Thoracic aorta (tissue), 2 donors: ENCODE measurements at regions not wholly inside any gene's neighbourhood (a gene's known extent, or its start where the extent isn't known, plus 50 kb on each side); places are given as distances from the start of the nearest gene placed in this dataset.

Experiments used
- ATAC-seq: fragments of 150-250 bp; one replicate; pipeline ENCODE4 v1.8.0; 2017; ENCODE audit warnings: low read depth; ENCODE audit not compliant: insufficient number of reproducible peaks, low FRiP score
- DNase-seq: peaks from one replicate; pipeline ENCODE4 v3.0.0-alpha.2; 2020; ENCODE audit warnings: low spot score
- H3K27ac ChIP-seq, 2 donors: fragments of 200-600 bp; sonication (generic); 1 replicate in 1 of 2; 2 replicates in 1 of 2; pipeline ENCODE4 v1.5.1; 2016; ENCODE audit warnings: mild to moderate bottlenecking in 2 of 2, moderate library complexity in 2 of 2
- H3K27me3 ChIP-seq: fragments of 200-600 bp; sonication (generic); replicated peaks from 2 replicates; pipeline ENCODE4 v1.6.0; 2016; ENCODE audit warnings: mild to moderate bottlenecking; ENCODE audit not compliant: insufficient read depth
- H3K36me3 ChIP-seq: fragments of 200-600 bp; sonication (generic); one replicate; pipeline ENCODE4 v1.5.1; 2016
- H3K4me1 ChIP-seq, 2 donors: fragments of 200-600 bp; sonication (generic); 1 replicate in 1 of 2; 2 replicates in 1 of 2; pipeline versions ENCODE4 v1.5.1 to v1.6.0; 2016; ENCODE audit warnings: low read depth in 2 of 2, mild to moderate bottlenecking in 1 of 2; ENCODE audit not compliant: control insufficient read depth in 1 of 2
- H3K4me3 ChIP-seq: fragments of 200-600 bp; sonication (generic); 2 replicates; pipeline ENCODE4 v1.5.1; 2016; ENCODE audit warnings: mild to moderate bottlenecking
- H3K9me3 ChIP-seq: fragments of 200-600 bp; sonication (generic); 2 replicates; pipeline ENCODE4 v1.5.1; 2016
- TF ChIP-seq, protein P1 (sequence below): fragments of 200-600 bp; sonication (generic); IDR thresholded peaks from one replicate; pipeline ENCODE4 v1.5.1; 2019; ENCODE audit warnings: antibody characterized with exemption

DNA sequence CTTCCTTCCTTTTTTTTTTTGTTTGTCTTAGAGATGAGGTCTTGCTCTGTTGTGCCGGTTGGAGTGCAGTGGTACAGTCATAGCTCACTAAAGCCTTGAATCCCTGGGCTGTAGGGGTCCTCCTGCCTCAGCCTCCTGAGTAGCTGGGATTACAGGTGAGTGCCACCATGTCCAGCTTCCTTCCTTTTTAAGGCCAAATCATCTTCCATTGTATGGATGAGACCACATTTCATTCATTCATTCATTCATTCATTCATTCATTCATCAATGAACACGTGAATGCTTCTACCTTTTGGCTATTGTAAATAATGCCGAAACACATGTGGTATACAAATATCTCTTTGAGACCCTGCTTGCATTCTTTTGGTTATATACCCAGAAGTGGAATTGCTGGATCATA, 60.0 kb upstream of the BAIAP2L1 start:
- ATAC-seq (no peak), DNase-seq (no peak)

GRCh38 chr7:98459529-98459928, 58.6 kb upstream of the BAIAP2L1 start:
- Histone ChIP-seq H3K36me3 (no peaks in the 10 kb centered on the region), H3K27ac (no peak overlapping the region), H3K4me3 (no peak overlapping the region), H3K27me3 (no peaks in the 10 kb centered on the region), H3K4me1 (no peaks in the 10 kb centered on the region), H3K9me3 (no peaks in the 10 kb centered on the region)
- ATAC-seq = no peak
- DNase-seq = no peak
- TF ChIP-seq, protein P1, sequence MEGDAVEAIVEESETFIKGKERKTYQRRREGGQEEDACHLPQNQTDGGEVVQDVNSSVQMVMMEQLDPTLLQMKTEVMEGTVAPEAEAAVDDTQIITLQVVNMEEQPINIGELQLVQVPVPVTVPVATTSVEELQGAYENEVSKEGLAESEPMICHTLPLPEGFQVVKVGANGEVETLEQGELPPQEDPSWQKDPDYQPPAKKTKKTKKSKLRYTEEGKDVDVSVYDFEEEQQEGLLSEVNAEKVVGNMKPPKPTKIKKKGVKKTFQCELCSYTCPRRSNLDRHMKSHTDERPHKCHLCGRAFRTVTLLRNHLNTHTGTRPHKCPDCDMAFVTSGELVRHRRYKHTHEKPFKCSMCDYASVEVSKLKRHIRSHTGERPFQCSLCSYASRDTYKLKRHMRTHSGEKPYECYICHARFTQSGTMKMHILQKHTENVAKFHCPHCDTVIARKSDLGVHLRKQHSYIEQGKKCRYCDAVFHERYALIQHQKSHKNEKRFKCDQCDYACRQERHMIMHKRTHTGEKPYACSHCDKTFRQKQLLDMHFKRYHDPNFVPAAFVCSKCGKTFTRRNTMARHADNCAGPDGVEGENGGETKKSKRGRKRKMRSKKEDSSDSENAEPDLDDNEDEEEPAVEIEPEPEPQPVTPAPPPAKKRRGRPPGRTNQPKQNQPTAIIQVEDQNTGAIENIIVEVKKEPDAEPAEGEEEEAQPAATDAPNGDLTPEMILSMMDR = no peak

More for the DNA sequence above, 60.0 kb upstream of the BAIAP2L1 start:
- no peak overlapping the region for H3K4me3 ChIP-seq
- TF ChIP-seq, protein P1 = no peak
- no peak overlapping the region for H3K27ac ChIP-seq
- H3K9me3 ChIP-seq = no peaks in the 10 kb centered on the region
- H3K36me3 ChIP-seq = no peaks in the 10 kb centered on the region
- no peaks in the 10 kb centered on the region for H3K27me3 ChIP-seq
- H3K4me1 ChIP-seq = peaks cover 0 to 6% of the 10 kb centered on the region in 2 donors

DNA sequence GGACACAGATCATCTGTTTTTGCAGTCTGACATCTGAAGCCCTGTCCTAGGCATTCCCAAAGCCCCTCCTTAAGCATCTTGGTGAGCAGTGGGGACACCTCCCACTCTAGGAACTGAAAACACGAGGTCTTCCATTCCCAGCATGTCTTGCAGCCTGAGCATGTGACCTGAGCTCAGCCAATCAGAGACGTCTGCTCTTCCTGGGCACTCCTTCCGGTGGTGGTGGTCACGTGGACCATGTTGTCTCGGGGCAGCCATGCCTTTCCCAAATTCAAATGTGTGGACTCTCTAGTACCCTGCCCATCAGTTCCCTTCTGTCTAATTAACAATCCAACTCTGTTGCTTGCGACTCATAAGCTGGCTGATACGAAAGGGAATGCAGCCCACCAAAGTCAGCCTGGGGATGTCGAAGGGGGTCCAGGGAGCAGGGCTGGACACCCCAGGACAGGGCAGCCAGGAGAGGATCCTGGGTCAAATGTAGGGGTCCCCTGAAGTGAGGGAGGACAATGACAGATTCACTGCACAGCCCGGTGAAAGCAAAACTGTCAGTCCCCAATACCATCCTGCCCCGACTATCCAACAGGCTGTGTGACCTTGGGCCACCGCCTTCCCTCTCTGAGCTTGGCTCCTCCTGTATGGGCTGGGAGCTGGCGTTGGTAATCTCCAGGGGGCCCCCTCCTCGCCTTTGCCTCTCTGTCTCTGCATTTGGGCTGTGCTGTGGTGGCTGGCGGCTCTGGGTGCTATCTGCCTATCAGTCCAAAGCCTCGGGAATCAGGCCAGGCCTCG, 57.4 kb upstream of the BAIAP2L1 start:
- DNase-seq (no peak), ATAC-seq (no peak)
- TF ChIP-seq, protein P1 = no peak
- H3K4me3 ChIP-seq = no peak overlapping the region
- H3K36me3 ChIP-seq = no peaks in the 10 kb centered on the region
- no peaks in the 10 kb centered on the region for H3K9me3 ChIP-seq
- no peak overlapping the region for H3K27ac ChIP-seq
- no peaks in the 10 kb centered on the region for H3K27me3 ChIP-seq
- no peaks in the 10 kb centered on the region for H3K4me1 ChIP-seq

DNA sequence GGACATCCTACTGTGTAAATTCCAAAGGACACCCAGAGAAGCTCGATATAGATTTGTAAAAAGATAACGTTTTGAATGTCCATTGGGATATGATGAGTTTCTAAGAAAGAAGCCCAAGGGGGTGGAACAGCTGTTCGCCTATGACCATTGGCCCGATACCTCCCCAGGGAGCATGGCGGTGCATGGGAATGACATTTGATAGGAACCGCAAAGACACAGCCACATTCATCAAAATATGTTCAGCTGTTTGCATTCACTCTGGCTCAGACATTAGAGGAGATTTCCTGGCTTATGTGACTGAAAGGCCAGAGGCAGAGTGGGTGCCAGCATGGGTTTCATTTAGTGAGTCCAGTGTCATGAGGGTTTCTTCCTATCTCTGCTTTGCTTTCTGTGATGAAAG, 56.0 kb upstream of the BAIAP2L1 start:
- Histone ChIP-seq H3K4me1 (no peaks in the 10 kb centered on the region), H3K27ac (no peak overlapping the region), H3K36me3 (no peaks in the 10 kb centered on the region), H3K27me3 (no peaks in the 10 kb centered on the region), H3K9me3 (no peaks in the 10 kb centered on the region), H3K4me3 (no peak overlapping the region)
- DNase-seq (no peak), ATAC-seq (no peak)
- TF ChIP-seq, protein P1 = no peak

- Histone ChIP-seq H3K27ac (no peak overlapping the region), H3K36me3 (no peaks in the 10 kb centered on the region), H3K4me3 (no peak overlapping the region), H3K9me3 (no peaks in the 10 kb centered on the region), H3K4me1 (no peaks in the 10 kb centered on the region), H3K27me3 (no peaks in the 10 kb centered on the region)
- ATAC-seq = no peak
- no peak for DNase-seq
- TF ChIP-seq, protein P1 = no peak
These were observed 51.9 kb upstream of the BAIAP2L1 start for GRCh38 chr7:98452791-98453190.
